ENCODE measurements at regions not wholly inside any gene's neighbourhood (a gene's known extent, or its start where the extent isn't known, plus 50 kb on each side); places are given as distances from the start of the nearest gene placed in this dataset.

DNA sequence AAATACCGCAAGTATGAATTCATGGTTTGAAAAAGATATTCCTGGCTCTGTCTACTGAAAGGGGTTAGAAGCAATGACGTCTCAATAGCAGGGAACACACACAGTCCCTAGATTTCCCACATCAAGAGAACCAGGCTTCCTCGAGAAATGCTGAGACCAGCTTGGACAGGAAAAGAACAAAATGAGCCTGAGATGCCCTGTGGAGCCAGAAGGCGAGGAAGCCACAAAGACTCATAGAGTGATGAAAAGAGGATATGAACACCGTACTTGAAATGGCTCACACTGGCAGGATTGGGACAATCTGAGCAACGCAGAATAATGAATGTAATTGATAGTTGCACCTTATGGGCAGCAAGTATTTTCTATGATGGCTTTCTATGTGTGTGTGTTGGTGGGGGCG is 302.4 kb upstream of the ATP10A start:
- H3K36me3 Mint-ChIP-seq (ENCODE audit: low read depth): no peaks in the 10 kb centered on the region
- H3K27ac Mint-ChIP-seq (ENCODE audit: unreplicated experiment): no peak overlapping the region
- TF ChIP-seq, protein P1, sequence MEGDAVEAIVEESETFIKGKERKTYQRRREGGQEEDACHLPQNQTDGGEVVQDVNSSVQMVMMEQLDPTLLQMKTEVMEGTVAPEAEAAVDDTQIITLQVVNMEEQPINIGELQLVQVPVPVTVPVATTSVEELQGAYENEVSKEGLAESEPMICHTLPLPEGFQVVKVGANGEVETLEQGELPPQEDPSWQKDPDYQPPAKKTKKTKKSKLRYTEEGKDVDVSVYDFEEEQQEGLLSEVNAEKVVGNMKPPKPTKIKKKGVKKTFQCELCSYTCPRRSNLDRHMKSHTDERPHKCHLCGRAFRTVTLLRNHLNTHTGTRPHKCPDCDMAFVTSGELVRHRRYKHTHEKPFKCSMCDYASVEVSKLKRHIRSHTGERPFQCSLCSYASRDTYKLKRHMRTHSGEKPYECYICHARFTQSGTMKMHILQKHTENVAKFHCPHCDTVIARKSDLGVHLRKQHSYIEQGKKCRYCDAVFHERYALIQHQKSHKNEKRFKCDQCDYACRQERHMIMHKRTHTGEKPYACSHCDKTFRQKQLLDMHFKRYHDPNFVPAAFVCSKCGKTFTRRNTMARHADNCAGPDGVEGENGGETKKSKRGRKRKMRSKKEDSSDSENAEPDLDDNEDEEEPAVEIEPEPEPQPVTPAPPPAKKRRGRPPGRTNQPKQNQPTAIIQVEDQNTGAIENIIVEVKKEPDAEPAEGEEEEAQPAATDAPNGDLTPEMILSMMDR (conservative IDR thresholded peaks at IDR 0.05): no peak
- no peaks in the 10 kb centered on the region for H3K27me3 Mint-ChIP-seq (ENCODE audit: low read depth)
- no peaks in the 10 kb centered on the region for H3K4me1 Mint-ChIP-seq
- H3K4me3 Mint-ChIP-seq: no peak overlapping the region
- no peak for DNase-seq (ENCODE audit: low read depth, low spot score)
- no peaks in the 10 kb centered on the region for H3K9me3 Mint-ChIP-seq

DNA sequence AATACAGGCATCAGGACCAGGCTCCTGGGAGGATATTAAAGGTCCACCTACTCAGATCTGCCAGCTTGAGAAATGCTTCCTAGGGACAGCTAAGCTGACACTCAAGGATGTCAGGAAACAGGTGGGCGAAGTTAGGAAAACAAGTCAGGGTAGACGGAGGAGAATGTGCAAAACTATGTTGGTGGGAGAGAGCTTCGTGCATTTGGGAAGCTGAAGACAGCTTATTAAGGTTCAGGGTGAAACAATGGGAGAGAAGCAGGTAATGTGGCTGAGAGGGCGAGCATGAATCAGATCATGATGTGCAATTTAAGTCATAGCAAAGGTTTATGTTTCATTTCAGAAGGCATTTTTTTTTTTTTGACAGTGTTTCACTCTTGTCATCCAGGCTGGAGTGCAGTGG is 297.2 kb upstream of the ATP10A start:
- no peak for DNase-seq (ENCODE audit: low read depth, low spot score)
- Mint-ChIP-seq H3K4me1 (peaks cover 17% of the 10 kb centered on the region), H3K36me3 (ENCODE audit: low read depth) (peaks cover 2% of the 10 kb centered on the region), H3K27me3 (ENCODE audit: low read depth) (peaks cover 3% of the 10 kb centered on the region), H3K27ac (ENCODE audit: unreplicated experiment) (no peak overlapping the region), H3K4me3 (no peak overlapping the region), H3K9me3 (no peaks in the 10 kb centered on the region)
- TF ChIP-seq, protein P1 (conservative IDR thresholded peaks at IDR 0.05): no peak

DNA sequence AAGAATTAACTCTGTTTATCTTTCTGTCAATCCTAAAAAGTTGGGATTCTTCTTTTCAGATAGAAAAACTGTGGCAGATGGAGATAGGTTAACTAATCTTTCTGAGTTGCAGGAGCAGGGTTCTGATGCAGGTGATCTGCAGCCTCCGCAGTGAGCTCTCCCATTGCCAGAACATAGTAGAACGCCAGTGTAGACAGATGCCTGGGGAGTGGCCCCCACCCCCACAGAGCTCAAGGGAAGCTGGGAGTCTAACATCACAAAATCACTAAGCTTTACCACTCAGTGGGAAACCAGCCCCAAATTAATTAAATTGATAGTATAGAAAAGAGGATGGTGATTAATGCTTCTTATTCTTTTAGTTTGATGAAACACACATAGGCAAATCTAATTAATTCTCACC is 295.0 kb upstream of the ATP10A start:
- peaks cover 17% of the 10 kb centered on the region for H3K4me1 Mint-ChIP-seq
- no peak overlapping the region for H3K27ac Mint-ChIP-seq (ENCODE audit: unreplicated experiment)
- peaks cover 6% of the 10 kb centered on the region for H3K9me3 Mint-ChIP-seq
- H3K4me3 Mint-ChIP-seq: no peak overlapping the region
- TF ChIP-seq, protein P1 (conservative IDR thresholded peaks at IDR 0.05): no peak
- DNase-seq (ENCODE audit: low read depth, low spot score): no peak
- peaks cover 5% of the 10 kb centered on the region for H3K36me3 Mint-ChIP-seq (ENCODE audit: low read depth)
- H3K27me3 Mint-ChIP-seq (ENCODE audit: low read depth): peaks cover 4% of the 10 kb centered on the region

DNA sequence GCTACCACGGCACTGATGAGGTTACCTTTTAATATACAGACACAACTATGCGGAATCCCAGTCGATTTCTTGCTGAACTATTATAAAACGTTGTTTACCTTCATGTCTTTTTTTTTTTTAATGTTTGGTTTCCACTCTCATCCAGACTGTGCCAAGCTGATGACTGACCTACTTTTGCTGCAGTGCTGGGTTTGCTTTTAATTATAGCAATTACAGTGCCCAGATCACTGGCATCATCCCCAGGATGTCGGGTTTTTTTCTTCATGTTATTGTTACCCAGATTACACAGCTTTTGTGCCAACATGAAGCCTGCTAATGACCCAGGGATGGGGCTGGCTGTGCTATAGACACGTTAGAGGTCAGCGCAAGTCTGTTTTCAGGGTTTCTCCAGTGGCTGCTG is 294.0 kb upstream of the ATP10A start:
- peaks cover 8% of the 10 kb centered on the region for H3K36me3 Mint-ChIP-seq (ENCODE audit: low read depth)
- H3K4me3 Mint-ChIP-seq: no peak overlapping the region
- TF ChIP-seq, protein P1 (conservative IDR thresholded peaks at IDR 0.05): no peak
- H3K9me3 Mint-ChIP-seq: peaks cover 11% of the 10 kb centered on the region
- no peak for DNase-seq (ENCODE audit: low read depth, low spot score)
- peaks cover 8% of the 10 kb centered on the region for H3K27me3 Mint-ChIP-seq (ENCODE audit: low read depth)
- H3K4me1 Mint-ChIP-seq: peaks cover 21% of the 10 kb centered on the region
- no peak overlapping the region for H3K27ac Mint-ChIP-seq (ENCODE audit: unreplicated experiment)

DNA sequence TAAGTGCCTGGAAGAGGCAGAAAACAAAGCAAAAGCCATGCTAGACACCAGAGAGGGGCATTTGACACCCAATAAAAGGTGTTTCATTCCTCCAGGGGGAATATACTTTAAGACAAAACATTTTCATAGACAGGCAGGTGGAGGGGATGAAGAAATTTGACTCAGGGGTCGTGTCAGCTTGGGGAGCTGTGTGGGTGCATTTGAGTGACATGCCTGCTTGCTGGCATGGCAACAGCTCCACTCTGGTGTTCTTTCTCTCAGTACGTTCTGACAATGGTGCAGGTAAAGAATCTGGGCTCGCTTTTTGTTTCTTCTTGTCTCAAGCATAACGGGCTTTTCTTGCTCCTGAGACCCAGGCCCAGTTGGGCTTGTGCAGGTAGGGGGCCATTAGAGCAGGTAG is 292.9 kb upstream of the ATP10A start:
- H3K4me3 Mint-ChIP-seq: no peak overlapping the region
- TF ChIP-seq, protein P1 (conservative IDR thresholded peaks at IDR 0.05): no peak
- H3K27me3 Mint-ChIP-seq (ENCODE audit: low read depth): peaks cover 8% of the 10 kb centered on the region
- H3K9me3 Mint-ChIP-seq: peaks cover 11% of the 10 kb centered on the region
- peaks cover 8% of the 10 kb centered on the region for H3K36me3 Mint-ChIP-seq (ENCODE audit: low read depth)
- H3K4me1 Mint-ChIP-seq: peaks cover 28% of the 10 kb centered on the region
- H3K27ac Mint-ChIP-seq (ENCODE audit: unreplicated experiment): no peak overlapping the region
- DNase-seq (ENCODE audit: low read depth, low spot score): no peak
